ENCODE measurements at regions not wholly inside any gene's neighbourhood (a gene's known extent, or its start where the extent isn't known, plus 50 kb on each side); places are given as distances from the start of the nearest gene placed in this dataset.

- Histone ChIP-seq H3K36me3 (ENCODE audit: control insufficient read depth, insufficient read depth, low read length) (no peaks in the 10 kb centered on the region), H3K27ac (ENCODE audit: low read length) (no peak overlapping the region), H3K4me3 (ENCODE audit: low read length) (no peak overlapping the region), H3K4me1 (ENCODE audit: control insufficient read depth, insufficient read depth, low read length) (no peaks in the 10 kb centered on the region), H3K9me3 (replicated peaks; ENCODE audit: control insufficient read depth, low read depth, low read length) (no peaks in the 10 kb centered on the region), H3K27me3 (ENCODE audit: control insufficient read depth, insufficient read depth, low read length) (no peaks in the 10 kb centered on the region)
- peak; percentile 13 for DNase-seq
- WGBS (ENCODE audit: insufficient coverage) = 76% methylated on average over 6 of the region's 9 CpGs
Observed at GRCh38 chr13:21833921-21834320, 163.0 kb downstream of the FGF9 start.

DNA sequence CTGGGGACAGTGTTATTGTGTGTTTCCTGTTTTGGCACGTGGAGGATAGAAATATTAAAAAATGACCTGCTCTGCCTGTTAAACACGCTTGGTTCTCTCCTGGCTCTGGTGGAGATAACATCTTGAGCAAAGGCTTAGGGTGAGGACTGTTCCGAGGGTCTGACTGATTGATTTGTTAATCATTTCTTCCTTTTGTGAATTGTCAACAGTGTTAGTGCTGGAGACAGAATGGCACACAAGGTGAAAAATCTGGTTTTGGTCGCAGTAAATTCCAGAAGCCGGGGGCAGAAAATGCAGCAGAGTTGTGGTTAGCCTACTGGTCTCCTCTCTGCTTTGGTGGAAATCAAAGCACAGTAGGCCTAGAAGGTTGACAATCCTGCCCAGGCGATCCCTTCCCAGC lies 163.6 kb downstream of the FGF9 start:
- no peaks in the 10 kb centered on the region for H3K27me3 ChIP-seq (ENCODE audit: control insufficient read depth, insufficient read depth, low read length)
- H3K4me1 ChIP-seq (ENCODE audit: control insufficient read depth, insufficient read depth, low read length) = no peaks in the 10 kb centered on the region
- no peak overlapping the region for H3K27ac ChIP-seq (ENCODE audit: low read length)
- H3K9me3 ChIP-seq (replicated peaks; ENCODE audit: control insufficient read depth, low read depth, low read length) = no peaks in the 10 kb centered on the region
- H3K36me3 ChIP-seq (ENCODE audit: control insufficient read depth, insufficient read depth, low read length) = no peaks in the 10 kb centered on the region
- WGBS (ENCODE audit: insufficient coverage) = 53% methylated on average over 4 of the region's 6 CpGs
- H3K4me3 ChIP-seq (ENCODE audit: low read length) = no peak overlapping the region
- no peak for DNase-seq

GRCh38 chr13:21837288-21837687 lies 166.4 kb downstream of the FGF9 start:
- no peak for DNase-seq
- no CpG with 5 or more reads among the region's 3 CpGs for WGBS (ENCODE audit: insufficient coverage)

DNA sequence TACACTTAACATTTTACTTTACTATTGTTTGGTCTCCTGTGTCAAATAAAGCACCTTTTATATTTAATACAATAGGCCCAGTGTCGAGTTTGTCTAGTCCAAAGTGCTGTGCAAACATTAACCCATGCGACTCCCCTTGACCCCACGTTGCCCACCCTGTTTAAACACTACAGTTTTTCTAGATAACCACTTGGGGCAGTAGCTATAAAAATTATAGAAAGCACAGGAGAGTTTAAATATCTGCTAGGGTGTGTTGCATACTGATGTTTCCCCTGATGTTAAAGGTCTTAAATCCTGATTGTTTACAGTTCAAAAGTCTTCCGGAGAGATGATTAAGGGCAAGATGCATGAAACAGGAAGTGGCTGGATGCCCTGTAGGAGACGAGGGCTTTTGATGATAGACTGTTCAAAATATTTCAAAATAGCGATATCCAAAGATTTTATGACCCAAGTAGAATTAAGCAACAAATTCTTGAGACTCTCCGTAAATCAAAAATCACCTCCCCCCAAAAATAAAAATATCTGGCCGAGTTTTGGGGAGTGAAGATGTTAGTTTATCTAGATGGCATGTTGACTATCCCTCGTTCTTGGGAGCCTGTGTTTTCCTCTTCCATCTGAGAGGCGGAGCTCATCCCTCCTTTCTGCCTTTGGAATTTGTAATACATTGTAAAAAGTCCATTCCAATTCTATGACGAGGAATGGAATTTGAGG lies 167.1 kb downstream of the FGF9 start:
- WGBS (ENCODE audit: insufficient coverage) = no CpG with 5 or more reads among the region's 11 CpGs

More at GRCh38 chr13:21837288-21837687, 166.4 kb downstream of the FGF9 start:
- no peaks in the 10 kb centered on the region for H3K36me3 ChIP-seq (ENCODE audit: control insufficient read depth, insufficient read depth, low read length)
- H3K27me3 ChIP-seq (ENCODE audit: control insufficient read depth, insufficient read depth, low read length) = no peaks in the 10 kb centered on the region
- H3K27ac ChIP-seq (ENCODE audit: low read length) = no peak overlapping the region
- H3K9me3 ChIP-seq (replicated peaks; ENCODE audit: control insufficient read depth, low read depth, low read length) = no peaks in the 10 kb centered on the region
- H3K4me1 ChIP-seq (ENCODE audit: control insufficient read depth, insufficient read depth, low read length) = no peaks in the 10 kb centered on the region
- H3K4me3 ChIP-seq (ENCODE audit: low read length) = no peak overlapping the region

DNA sequence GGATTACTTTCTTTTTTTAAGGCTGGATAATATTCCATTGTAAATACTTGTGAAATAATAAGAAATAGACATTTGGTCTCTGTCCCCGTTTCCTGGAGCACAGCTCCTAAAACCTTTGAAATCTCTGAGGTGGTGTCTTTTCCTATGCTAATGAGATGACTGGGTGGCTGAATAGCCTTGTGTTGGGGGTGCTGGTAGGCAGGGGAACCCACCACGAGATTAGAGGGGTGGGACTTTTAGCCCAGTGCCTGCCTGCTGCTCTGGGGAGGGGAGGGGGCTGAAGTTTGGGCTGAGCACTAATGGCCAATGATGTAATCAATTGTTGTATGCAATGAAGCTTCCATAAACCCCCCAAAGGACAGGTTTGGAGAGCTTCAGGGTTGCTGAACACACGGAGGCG lies 175.7 kb downstream of the FGF9 start:
- Histone ChIP-seq H3K36me3 (ENCODE audit: control insufficient read depth, insufficient read depth, low read length) (no peaks in the 10 kb centered on the region), H3K27ac (ENCODE audit: low read length) (no peak overlapping the region), H3K4me1 (ENCODE audit: control insufficient read depth, insufficient read depth, low read length) (no peaks in the 10 kb centered on the region), H3K27me3 (ENCODE audit: control insufficient read depth, insufficient read depth, low read length) (no peaks in the 10 kb centered on the region), H3K4me3 (ENCODE audit: low read length) (no peak overlapping the region), H3K9me3 (replicated peaks; ENCODE audit: control insufficient read depth, low read depth, low read length) (no peaks in the 10 kb centered on the region)
- WGBS (ENCODE audit: insufficient coverage) = 100% methylated on average over 1 of the region's 4 CpGs
- no peak for DNase-seq

More for the DNA sequence above, 167.1 kb downstream of the FGF9 start:
- peak; percentile 33 for DNase-seq
- Histone ChIP-seq H3K4me1 (ENCODE audit: control insufficient read depth, insufficient read depth, low read length) (no peaks in the 10 kb centered on the region), H3K36me3 (ENCODE audit: control insufficient read depth, insufficient read depth, low read length) (no peaks in the 10 kb centered on the region), H3K9me3 (replicated peaks; ENCODE audit: control insufficient read depth, low read depth, low read length) (no peaks in the 10 kb centered on the region), H3K27ac (ENCODE audit: low read length) (no peak overlapping the region), H3K27me3 (ENCODE audit: control insufficient read depth, insufficient read depth, low read length) (no peaks in the 10 kb centered on the region), H3K4me3 (ENCODE audit: low read length) (no peak overlapping the region)

- WGBS (ENCODE audit: insufficient coverage) = no CpG with 5 or more reads among the region's 2 CpGs
- H3K27me3 ChIP-seq (ENCODE audit: control insufficient read depth, insufficient read depth, low read length) = no peaks in the 10 kb centered on the region
- no peaks in the 10 kb centered on the region for H3K4me1 ChIP-seq (ENCODE audit: control insufficient read depth, insufficient read depth, low read length)
- H3K4me3 ChIP-seq (ENCODE audit: low read length) = no peak overlapping the region
- H3K9me3 ChIP-seq (replicated peaks; ENCODE audit: control insufficient read depth, low read depth, low read length) = no peaks in the 10 kb centered on the region
- no peak overlapping the region for H3K27ac ChIP-seq (ENCODE audit: low read length)
- H3K36me3 ChIP-seq (ENCODE audit: control insufficient read depth, insufficient read depth, low read length) = no peaks in the 10 kb centered on the region
- DNase-seq = peak; percentile 28
Observed at GRCh38 chr13:21849323-21849722, 178.4 kb downstream of the FGF9 start.

DNA sequence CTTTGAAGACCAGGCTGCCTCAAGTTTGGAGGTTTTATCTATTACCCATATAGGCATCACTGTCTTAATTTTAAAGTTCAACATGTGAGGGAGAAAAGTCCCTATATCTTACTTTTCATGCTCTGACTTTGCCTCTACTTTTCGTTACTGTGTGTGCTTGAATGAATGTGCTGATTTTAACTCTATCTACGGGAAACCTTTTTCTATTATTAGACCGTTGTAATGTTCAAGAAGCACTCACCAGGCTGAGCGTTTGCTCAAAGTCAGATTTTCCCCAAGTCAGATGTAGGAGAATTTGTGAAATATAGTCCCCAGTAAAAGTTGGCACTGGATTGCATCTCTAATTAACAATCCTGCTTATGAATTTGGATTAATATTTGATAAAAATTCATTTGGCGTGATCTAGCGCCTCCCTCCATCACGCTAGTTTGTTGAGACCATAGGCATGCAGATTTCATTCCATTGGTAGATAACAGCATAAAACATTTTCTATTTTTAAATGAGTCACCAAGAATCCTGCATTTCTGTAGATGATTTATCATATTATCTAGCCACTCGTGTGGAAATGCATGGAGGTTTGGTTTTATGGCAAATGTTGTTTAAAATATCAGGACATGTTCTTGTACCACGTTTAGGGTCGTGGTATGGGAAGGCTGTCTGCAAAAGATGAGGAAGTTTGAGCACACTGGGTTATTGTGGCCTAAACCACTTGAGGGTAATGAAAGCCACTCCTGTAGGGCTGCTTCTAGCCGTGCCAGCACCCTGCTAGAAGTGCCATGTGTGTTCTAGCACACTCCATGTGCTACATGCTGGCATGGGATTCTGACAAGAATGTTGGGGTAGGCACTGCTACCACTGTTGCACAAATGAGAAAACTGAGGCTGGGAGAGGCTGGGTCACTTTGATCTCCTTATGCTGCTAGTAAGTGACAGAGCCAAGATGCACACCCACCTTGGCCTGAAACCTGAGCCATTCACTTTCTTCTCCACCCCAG lies 179.4 kb downstream of the FGF9 start:
- Histone ChIP-seq H3K4me3 (ENCODE audit: low read length) (no peak overlapping the region), H3K4me1 (ENCODE audit: control insufficient read depth, insufficient read depth, low read length) (no peaks in the 10 kb centered on the region), H3K9me3 (replicated peaks; ENCODE audit: control insufficient read depth, low read depth, low read length) (no peaks in the 10 kb centered on the region), H3K27me3 (ENCODE audit: control insufficient read depth, insufficient read depth, low read length) (no peaks in the 10 kb centered on the region), H3K36me3 (ENCODE audit: control insufficient read depth, insufficient read depth, low read length) (no peaks in the 10 kb centered on the region), H3K27ac (ENCODE audit: low read length) (no peak overlapping the region)
- no peak for DNase-seq
- WGBS (ENCODE audit: insufficient coverage) = 74% methylated on average over 4 of the region's 11 CpGs

GRCh38 chr13:21852043-21852442 lies 181.2 kb downstream of the FGF9 start:
- Histone ChIP-seq H3K27me3 (ENCODE audit: control insufficient read depth, insufficient read depth, low read length) (no peaks in the 10 kb centered on the region), H3K36me3 (ENCODE audit: control insufficient read depth, insufficient read depth, low read length) (no peaks in the 10 kb centered on the region), H3K27ac (ENCODE audit: low read length) (no peak overlapping the region), H3K4me1 (ENCODE audit: control insufficient read depth, insufficient read depth, low read length) (no peaks in the 10 kb centered on the region), H3K9me3 (replicated peaks; ENCODE audit: control insufficient read depth, low read depth, low read length) (no peaks in the 10 kb centered on the region), H3K4me3 (ENCODE audit: low read length) (no peak overlapping the region)
- peak; percentile 67 for DNase-seq
- WGBS (ENCODE audit: insufficient coverage) = no CpG with 5 or more reads among the region's 1 CpG

DNA sequence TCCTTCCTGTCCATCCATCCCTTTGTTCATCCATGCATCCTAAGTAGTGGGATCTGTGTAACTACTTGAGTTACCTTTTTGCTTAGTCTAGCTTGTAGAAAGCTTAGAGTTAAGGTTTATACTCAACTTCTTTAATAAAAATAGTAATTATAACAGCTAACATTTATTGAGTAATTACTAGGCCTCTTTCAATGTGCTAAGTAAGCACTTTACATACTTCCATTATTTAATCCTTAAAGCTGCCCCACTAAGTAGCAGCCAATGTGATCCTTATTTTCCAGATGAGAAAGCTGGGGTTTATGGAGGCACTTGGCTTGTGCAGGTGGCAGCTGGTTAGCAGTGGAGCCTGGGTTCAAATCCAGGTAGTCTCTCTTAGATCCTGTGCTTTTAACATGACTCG lies 182.9 kb downstream of the FGF9 start:
- no peak overlapping the region for H3K27ac ChIP-seq (ENCODE audit: low read length)
- no peaks in the 10 kb centered on the region for H3K36me3 ChIP-seq (ENCODE audit: control insufficient read depth, insufficient read depth, low read length)
- no peaks in the 10 kb centered on the region for H3K9me3 ChIP-seq (replicated peaks; ENCODE audit: control insufficient read depth, low read depth, low read length)
- DNase-seq = no peak
- H3K4me3 ChIP-seq (ENCODE audit: low read length) = no peak overlapping the region
- 100% methylated on average over 1 of the region's 1 CpG for WGBS (ENCODE audit: insufficient coverage)
- H3K27me3 ChIP-seq (ENCODE audit: control insufficient read depth, insufficient read depth, low read length) = no peaks in the 10 kb centered on the region
- no peaks in the 10 kb centered on the region for H3K4me1 ChIP-seq (ENCODE audit: control insufficient read depth, insufficient read depth, low read length)

- no peak overlapping the region for H3K4me3 ChIP-seq (ENCODE audit: low read length)
- H3K27me3 ChIP-seq (ENCODE audit: control insufficient read depth, insufficient read depth, low read length) = no peaks in the 10 kb centered on the region
- H3K9me3 ChIP-seq (replicated peaks; ENCODE audit: control insufficient read depth, low read depth, low read length) = no peaks in the 10 kb centered on the region
- no peak overlapping the region for H3K27ac ChIP-seq (ENCODE audit: low read length)
- no peaks in the 10 kb centered on the region for H3K4me1 ChIP-seq (ENCODE audit: control insufficient read depth, insufficient read depth, low read length)
- DNase-seq = no peak
- no peaks in the 10 kb centered on the region for H3K36me3 ChIP-seq (ENCODE audit: control insufficient read depth, insufficient read depth, low read length)
Observed at GRCh38 chr13:21868823-21869222, 197.9 kb downstream of the FGF9 start.

Data from muscle of leg (tissue), 3 donors.